Neural crest cell (in vitro differentiated cells): ENCODE measurements at regions not wholly inside any gene's neighbourhood (a gene's known extent, or its start where the extent isn't known, plus 50 kb on each side); places are given as distances from the start of the nearest gene placed in this dataset.
A peak's percentile ranks its signal among the peaks of the same experiment; 100 is the strongest.

Experiments
- DNase-seq: peaks from one replicate; pipeline ENCODE4 v3.0.0; 2021; ENCODE audit warnings: low read depth, mixed read lengths, low spot score
- H3K27ac Mint-ChIP-seq: one replicate; pipeline ENCODE4 v1.8.0; 2021; ENCODE audit warnings: mild to moderate bottlenecking, mixed read lengths; ENCODE audit not compliant: unreplicated experiment
- H3K27me3 Mint-ChIP-seq: 2 replicates; pipeline ENCODE4 v1.8.0; 2021; ENCODE audit warnings: low read depth, mild to moderate bottlenecking, mixed read lengths
- H3K36me3 Mint-ChIP-seq: 2 replicates; pipeline ENCODE4 v1.8.0; 2021; ENCODE audit warnings: low read depth, mild to moderate bottlenecking, mixed read lengths
- H3K4me1 Mint-ChIP-seq: 2 replicates; pipeline ENCODE4 v1.8.0; 2021; ENCODE audit warnings: mixed read lengths
- H3K4me3 Mint-ChIP-seq: one replicate; pipeline ENCODE4 v1.8.0; 2021; ENCODE audit warnings: mild to moderate bottlenecking, mixed read lengths
- H3K9me3 Mint-ChIP-seq: 2 replicates; pipeline ENCODE4 v1.8.0; 2021; ENCODE audit warnings: mixed read lengths
- TF ChIP-seq, protein P1 (sequence below): fragments of 200-600 bp; sonication (generic); conservative IDR thresholded peaks from 2 replicates; pipeline ENCODE4 v1.5.0; 2021; ENCODE audit warnings: antibody characterized with exemption, mild to moderate bottlenecking

DNA sequence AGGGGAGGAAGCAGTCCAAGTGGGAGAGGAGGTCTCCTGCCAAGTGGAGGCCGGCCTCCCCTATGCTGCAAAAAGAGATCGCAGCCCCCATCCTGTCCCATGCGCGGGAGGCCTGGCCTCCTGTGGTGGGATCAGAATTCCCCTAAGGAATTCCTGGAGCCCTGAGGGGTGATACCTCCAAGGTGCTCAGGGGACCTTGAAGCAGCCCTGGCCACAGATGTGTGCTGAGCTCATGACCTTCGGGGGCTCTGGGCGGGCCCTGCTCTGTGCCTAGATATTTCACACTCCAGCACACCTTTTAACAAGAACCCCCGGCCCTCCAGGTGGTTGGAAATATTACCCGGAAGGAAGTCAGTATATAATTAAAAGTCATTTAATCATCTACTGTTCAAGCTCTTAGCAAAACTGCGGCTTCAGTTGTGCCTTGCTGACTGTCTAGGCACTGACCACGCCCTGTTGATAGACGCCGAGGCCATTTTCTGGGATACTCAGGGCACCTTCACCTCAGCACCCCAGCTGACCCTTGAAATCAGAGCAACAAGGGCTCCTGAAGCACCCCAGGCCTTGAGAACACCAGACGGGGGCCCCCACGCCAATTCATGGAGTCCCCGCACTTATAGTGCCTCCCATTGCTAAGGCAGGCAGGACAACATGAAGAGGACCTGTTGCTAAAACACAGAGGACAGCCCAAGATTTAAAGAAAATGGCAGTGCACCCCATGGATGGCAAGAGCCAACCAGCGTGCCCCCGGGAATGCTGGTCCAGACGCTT lies 119.1 kb downstream of the NDUFA10 start:
- TF ChIP-seq, protein P1, sequence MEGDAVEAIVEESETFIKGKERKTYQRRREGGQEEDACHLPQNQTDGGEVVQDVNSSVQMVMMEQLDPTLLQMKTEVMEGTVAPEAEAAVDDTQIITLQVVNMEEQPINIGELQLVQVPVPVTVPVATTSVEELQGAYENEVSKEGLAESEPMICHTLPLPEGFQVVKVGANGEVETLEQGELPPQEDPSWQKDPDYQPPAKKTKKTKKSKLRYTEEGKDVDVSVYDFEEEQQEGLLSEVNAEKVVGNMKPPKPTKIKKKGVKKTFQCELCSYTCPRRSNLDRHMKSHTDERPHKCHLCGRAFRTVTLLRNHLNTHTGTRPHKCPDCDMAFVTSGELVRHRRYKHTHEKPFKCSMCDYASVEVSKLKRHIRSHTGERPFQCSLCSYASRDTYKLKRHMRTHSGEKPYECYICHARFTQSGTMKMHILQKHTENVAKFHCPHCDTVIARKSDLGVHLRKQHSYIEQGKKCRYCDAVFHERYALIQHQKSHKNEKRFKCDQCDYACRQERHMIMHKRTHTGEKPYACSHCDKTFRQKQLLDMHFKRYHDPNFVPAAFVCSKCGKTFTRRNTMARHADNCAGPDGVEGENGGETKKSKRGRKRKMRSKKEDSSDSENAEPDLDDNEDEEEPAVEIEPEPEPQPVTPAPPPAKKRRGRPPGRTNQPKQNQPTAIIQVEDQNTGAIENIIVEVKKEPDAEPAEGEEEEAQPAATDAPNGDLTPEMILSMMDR, result no peak
- no peak for DNase-seq
- no peaks in the 10 kb centered on the region for H3K27me3 Mint-ChIP-seq
- H3K9me3 Mint-ChIP-seq, result no peaks in the 10 kb centered on the region
- H3K27ac Mint-ChIP-seq, result no peak overlapping the region
- peaks cover 3% of the 10 kb centered on the region for H3K4me1 Mint-ChIP-seq
- H3K4me3 Mint-ChIP-seq, result no peak overlapping the region
- no peaks in the 10 kb centered on the region for H3K36me3 Mint-ChIP-seq

DNA sequence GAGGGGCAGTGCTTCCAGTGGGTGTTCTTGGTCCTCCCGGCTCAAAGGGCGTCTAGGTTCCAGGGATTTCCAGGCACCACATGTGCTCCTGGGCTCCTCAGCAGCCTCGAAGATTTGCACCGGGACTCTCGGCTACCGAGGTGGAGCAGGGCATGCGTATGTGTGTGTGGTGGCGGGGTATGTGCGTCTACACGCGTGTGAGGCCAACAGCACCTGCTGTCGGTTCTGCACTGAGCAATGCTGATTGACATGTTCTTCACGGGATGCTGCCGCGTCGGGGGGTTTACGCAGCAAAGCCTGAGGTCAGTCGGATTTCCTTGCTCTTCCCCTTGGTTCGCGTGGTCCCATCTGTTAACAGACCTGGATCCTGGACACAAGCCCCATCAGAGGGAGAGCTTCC lies 119.8 kb downstream of the NDUFA10 start:
- TF ChIP-seq, protein P1, result no peak
- Mint-ChIP-seq H3K36me3 (no peaks in the 10 kb centered on the region), H3K9me3 (no peaks in the 10 kb centered on the region), H3K27ac (no peak overlapping the region), H3K27me3 (no peaks in the 10 kb centered on the region), H3K4me3 (no peak overlapping the region), H3K4me1 (peaks cover 3% of the 10 kb centered on the region)
- no peak for DNase-seq

DNA sequence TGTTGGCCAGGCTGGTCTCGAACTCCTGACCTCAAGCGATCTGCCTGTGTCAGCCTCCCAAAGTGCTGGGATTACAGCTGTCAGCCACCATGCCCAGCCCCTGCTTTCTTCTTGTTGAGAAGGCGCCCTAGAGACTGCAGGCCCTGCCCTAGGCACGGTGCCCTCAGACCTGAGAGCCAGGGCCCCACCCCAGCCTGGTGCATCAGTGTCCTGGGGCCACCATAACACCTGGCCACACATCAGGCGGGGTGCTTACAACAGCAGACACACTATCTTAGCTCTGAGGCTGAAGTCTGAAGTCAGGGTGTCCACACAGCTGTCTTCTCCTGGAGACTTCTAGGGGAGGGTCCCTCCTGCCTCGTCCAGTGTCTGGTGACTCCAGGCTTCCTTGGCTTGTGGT lies 120.6 kb downstream of the NDUFA10 start:
- Mint-ChIP-seq H3K4me3 (no peak overlapping the region), H3K4me1 (peaks cover 3% of the 10 kb centered on the region)
- TF ChIP-seq, protein P1, result no peak

DNA sequence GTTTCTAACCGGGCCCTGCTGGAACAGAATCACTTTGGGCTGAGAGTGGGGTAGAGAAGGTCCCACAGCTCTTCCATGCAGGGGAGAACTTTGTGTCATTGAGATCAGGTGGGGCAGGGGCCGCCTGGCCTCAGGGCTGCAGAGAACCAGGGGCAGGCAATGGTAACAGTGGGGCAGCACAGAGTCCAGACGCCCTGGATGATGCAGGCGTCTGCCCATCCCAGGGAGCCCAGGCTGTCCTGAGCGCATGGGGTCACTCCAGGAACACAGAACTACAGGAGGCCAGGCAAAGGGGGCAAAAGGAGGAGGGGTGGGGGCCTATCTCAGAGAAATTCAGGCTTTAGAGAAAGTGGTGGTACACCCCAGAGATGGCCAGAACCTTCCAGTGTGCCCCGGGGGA lies 121.3 kb downstream of the NDUFA10 start:
- no peak overlapping the region for H3K4me3 Mint-ChIP-seq
- H3K4me1 Mint-ChIP-seq, result peaks cover 3% of the 10 kb centered on the region
- no peaks in the 10 kb centered on the region for H3K36me3 Mint-ChIP-seq
- DNase-seq, result no peak
- TF ChIP-seq, protein P1, result no peak
- no peaks in the 10 kb centered on the region for H3K27me3 Mint-ChIP-seq
- no peak overlapping the region for H3K27ac Mint-ChIP-seq
- no peaks in the 10 kb centered on the region for H3K9me3 Mint-ChIP-seq

More for the DNA sequence above, 120.6 kb downstream of the NDUFA10 start:
- Mint-ChIP-seq H3K36me3 (no peaks in the 10 kb centered on the region), H3K27ac (no peak overlapping the region), H3K9me3 (no peaks in the 10 kb centered on the region), H3K27me3 (no peaks in the 10 kb centered on the region)
- no peak for DNase-seq

DNA sequence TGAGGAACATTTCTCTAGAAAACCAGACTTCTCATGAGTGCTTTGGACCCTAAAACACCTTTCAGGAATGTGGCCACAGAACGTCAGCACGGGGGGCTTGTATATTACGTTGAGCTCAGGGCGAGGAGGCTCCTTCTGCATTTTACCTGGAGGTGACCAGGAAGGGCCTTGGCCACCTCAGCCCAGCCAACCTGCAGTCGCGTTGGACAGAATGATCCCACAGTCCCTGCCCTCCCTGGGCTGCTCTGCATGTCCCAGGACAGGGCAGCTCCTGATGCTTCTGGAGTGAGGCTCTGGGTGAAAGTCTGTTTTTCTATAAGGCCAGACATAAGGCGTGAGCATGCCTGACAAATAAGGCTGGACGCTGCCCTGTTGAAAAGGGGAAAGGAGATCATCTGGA lies 121.9 kb downstream of the NDUFA10 start:
- no peaks in the 10 kb centered on the region for H3K36me3 Mint-ChIP-seq
- H3K4me1 Mint-ChIP-seq, result peaks cover 3% of the 10 kb centered on the region
- H3K27ac Mint-ChIP-seq, result peak overlapping the region; percentile 19
- no peaks in the 10 kb centered on the region for H3K27me3 Mint-ChIP-seq
- no peak for DNase-seq
- TF ChIP-seq, protein P1, result no peak
- no peak overlapping the region for H3K4me3 Mint-ChIP-seq
- no peaks in the 10 kb centered on the region for H3K9me3 Mint-ChIP-seq
